ENCODE measurements at regions not wholly inside any gene's neighbourhood (a gene's known extent, or its start where the extent isn't known, plus 50 kb on each side); places are given as distances from the start of the nearest gene placed in this dataset.

GRCh38 chr20:51902933-51903332 is 100.6 kb upstream of the SALL4 start:
- Histone ChIP-seq H3K18ac (ENCODE audit: extremely low read depth, low read length) (no peak overlapping the region), H2BK12ac (ENCODE audit: low read depth, low read length) (no peak overlapping the region), H3K4me1 (replicated peaks in 1 of 4; ENCODE audit: control insufficient read depth in 3 of 4, insufficient read depth in 4 of 4, low read length in 3 of 4) (0 out of 7 replicates have a peak, but pooled peaks cover 0 to 3% (median 0%) of the 10 kb centered on the region in 4 experiments), H3K4ac (replicated peaks; ENCODE audit: insufficient read length, low read depth, low read length) (no peak overlapping the region), H3K23ac (ENCODE audit: insufficient read length) (no peak overlapping the region), H3K14ac (ENCODE audit: insufficient read length) (no peak overlapping the region), H3K23me2 (ENCODE audit: low read depth, low read length) (no peaks in the 10 kb centered on the region; the same call in 1 of the 2 replicates), H3K79me1 (ENCODE audit: low read depth, low read length) (no peaks in the 10 kb centered on the region), H2BK120ac (replicated peaks; ENCODE audit: low read depth, low read length) (no peak overlapping the region), H2AFZ (ENCODE audit: low read length) (no peak overlapping the region), H3K9me3 (ENCODE audit: insufficient read depth in 2 of 2, low read depth in 1 of 2, low read length in 1 of 2) (no peaks in the 10 kb centered on the region; a peak in 1 of 4 replicates), H3K27ac (ENCODE audit: low read depth, low read length) (no peak overlapping the region), H4K5ac (ENCODE audit: insufficient read length, low read depth, low read length) (no peak overlapping the region), H3K79me2 (ENCODE audit: control insufficient read depth in 1 of 2, insufficient read depth in 2 of 2, low read length in 2 of 2) (no peaks in the 10 kb centered on the region), H2BK15ac (ENCODE audit: low read length) (no peak overlapping the region), H2AK5ac (ENCODE audit: low read depth, low read length) (no peak overlapping the region), H4K20me1 (replicated peaks in 1 of 2; ENCODE audit: control insufficient read depth in 1 of 2, insufficient read depth in 2 of 2, low read length in 2 of 2) (no peaks in the 10 kb centered on the region), H2BK5ac (ENCODE audit: low read depth, low read length) (no peak overlapping the region), H3K9ac (replicated peaks in 1 of 4; ENCODE audit: extremely low read depth in 1 of 4, low read depth in 3 of 4, low read length in 3 of 4) (no peak overlapping the region), H2BK20ac (ENCODE audit: low read length) (no peak overlapping the region), H3K4me2 (ENCODE audit: insufficient read depth in 1 of 2, low read depth in 2 of 2, low read length in 2 of 2) (no peak overlapping the region), H4K8ac (ENCODE audit: extremely low read depth, insufficient read depth, low read length) (no peak overlapping the region; the same call in 1 of the 2 replicates), H4K91ac (replicated peaks; ENCODE audit: insufficient read length, low read length) (no peak overlapping the region), H3K56ac (replicated peaks; ENCODE audit: insufficient read length, low read depth, low read length) (no peak overlapping the region), H3K4me3 (ENCODE audit: extremely low read depth in 1 of 4, insufficient read depth in 2 of 4, low read depth in 3 of 4, low read length in 4 of 4) (no peak overlapping the region), H3K36me3 (ENCODE audit: control insufficient read depth in 2 of 4, insufficient read depth in 4 of 4, low read length in 3 of 4) (no peaks in the 10 kb centered on the region), H3K27me3 (replicated peaks in 1 of 4; ENCODE audit: control insufficient read depth in 3 of 4, extremely low read depth in 1 of 4, insufficient read depth in 3 of 4, low read length in 3 of 4) (no peaks in the 10 kb centered on the region)
- TF ChIP-seq MAX (IDR thresholded peaks at IDR 0.05), result no peak
- no peak for TF ChIP-seq CHD1 (IDR thresholded peaks at IDR 0.05; ENCODE audit: low read depth, low read length)
- TF ChIP-seq RXRA (IDR thresholded peaks at IDR 0.05; ENCODE audit: insufficient read depth, low read depth, low read length), result no peak
- TF ChIP-seq SP1 (IDR thresholded peaks at IDR 0.05; ENCODE audit: low read depth, low read length), result no peak
- no peak for TF ChIP-seq TBP (IDR thresholded peaks at IDR 0.05; ENCODE audit: low read depth, low read length)
- TF ChIP-seq RAD21 (IDR thresholded peaks at IDR 0.05 in 1 of 2, conservative IDR thresholded peaks at IDR 0.05 in 1 of 2; ENCODE audit: low read depth in 2 of 2, low read length in 2 of 2), result no peak
- no peak for TF ChIP-seq KDM1A (IDR thresholded peaks at IDR 0.05; ENCODE audit: borderline replicate concordance, low read length)
- ChIA-PET POLR2A (ENCODE audit: partially characterized antibody) (interaction anchor here (0.6 to 0.7 kb wide), 2 partner anchors 13 to 139 kb away, joined by 3 read pairs; no protein-coding TSS in a partner anchor), CTCF (ENCODE audit: partially characterized antibody) (interaction anchor here (0.5 to 1.5 kb wide), 6 partner anchors 9 to 158 kb away, joined by 3 read pairs; no protein-coding TSS in a partner anchor)
- no peak for FAIRE-seq
- DNase-seq (ENCODE audit: low read depth in 1 of 2, low spot score in 2 of 2), result no peak
- WGBS, 2 experiments (ENCODE audit: extremely low coverage in 1 of 2, insufficient coverage in 1 of 2, insufficient read length in 1 of 2, insufficient replicate concordance in 2 of 2, low coverage in 1 of 2, low lambda C conversion rate in 2 of 2, missing lambda C conversion rate in 1 of 2), result 91% methylated on average over 6 of the region's 6 CpGs; no CpG with 5 or more reads in 1 of the 2 experiments

Measured in H1 (cell line).